IMR-90 (cell line): ENCODE measurements at regions not wholly inside any gene's neighbourhood (a gene's known extent, or its start where the extent isn't known, plus 50 kb on each side); places are given as distances from the start of the nearest gene placed in this dataset.

ENCODE experiments used
- ATAC-seq: fragments of 200-7000 bp; cut with Tn5 transposase; 2 replicates; pipeline ENCODE4 v1.9.1; 2020; ENCODE audit warnings: low read depth, mild to moderate bottlenecking, moderate library complexity
- BruUV-seq: library from RNA; stranded (reverse); fragments of 400-500 nt; replicated peaks from 2 replicates; lab custom pipeline; 2021; lab: Mats Ljungman, UMichigan
- CTCF ChIA-PET: fragments of 300-600 bp; formaldehyde crosslinking; extraction: SDS; loops from one replicate; lab custom pipeline; 2021; ENCODE audit warnings: antibody characterized with exemption; lab: Yijun Ruan, JAX
- POLR2A ChIA-PET: fragments of 300-600 bp; sonication (Branson Sonifier 250); formaldehyde crosslinking; loops from one replicate; lab custom pipeline; 2022; ENCODE audit warnings: antibody characterized with exemption; ENCODE audit not compliant: unreplicated experiment; lab: Charles Lee
- DNase-seq: peaks from one replicate; pipeline ENCODE4 v3.0.0; 2013
- H2AFZ ChIP-seq: replicated peaks from 2 replicates; pipeline ENCODE3; 2013; ENCODE audit warnings: low read length, mild to moderate bottlenecking; ENCODE audit not compliant: poor library complexity
- H2AK5ac ChIP-seq: 2 replicates; pipeline ENCODE4 v1.6.1; 2013; ENCODE audit warnings: low read depth, low read length, inconsistent platforms
- H2AK9ac ChIP-seq: replicated peaks from 2 replicates; pipeline ENCODE3; 2013; ENCODE audit warnings: mild to moderate bottlenecking, low read depth, low read length, moderate library complexity; ENCODE audit not compliant: poor library complexity
- H2BK120ac ChIP-seq: 2 replicates; pipeline ENCODE4 v1.6.1; 2013; ENCODE audit warnings: low read depth, low read length, inconsistent platforms
- H2BK15ac ChIP-seq: 3 replicates; pipeline ENCODE4 v1.6.1; 2013; ENCODE audit warnings: low read depth, low read length, inconsistent platforms
- H2BK20ac ChIP-seq: 2 replicates; pipeline ENCODE4 v1.6.1; 2013; ENCODE audit warnings: low read depth, mild to moderate bottlenecking, inconsistent platforms, low read length, moderate library complexity
- H2BK5ac ChIP-seq: 2 replicates; pipeline ENCODE4 v1.6.1; 2013; ENCODE audit warnings: mild to moderate bottlenecking, low read depth, low read length, inconsistent platforms; ENCODE audit not compliant: poor library complexity, severe bottlenecking
- H3K14ac ChIP-seq: replicated peaks from 2 replicates; pipeline ENCODE4 v1.6.1; 2013; ENCODE audit warnings: low read depth, low read length, inconsistent platforms
- H3K18ac ChIP-seq: 2 replicates; pipeline ENCODE4 v1.6.1; 2013; ENCODE audit warnings: low read depth, low read length, control low read depth
- H3K23ac ChIP-seq: 2 replicates; pipeline ENCODE4 v1.6.1; 2013; ENCODE audit warnings: low read depth, low read length, inconsistent platforms
- H3K27ac ChIP-seq: 2 replicates; pipeline ENCODE4 v1.5.1; 2013; ENCODE audit warnings: mild to moderate bottlenecking, control low read depth, low read length; ENCODE audit not compliant: insufficient read depth
- H3K27me3 ChIP-seq: 2 replicates; pipeline ENCODE4 v1.6.1; 2013; ENCODE audit warnings: low read length; ENCODE audit not compliant: control insufficient read depth, insufficient read depth
- H3K36me3 ChIP-seq: 2 replicates; pipeline ENCODE4 v1.6.1; 2013; ENCODE audit warnings: low read length, mixed read lengths; ENCODE audit not compliant: control insufficient read depth, insufficient read depth
- H3K4ac ChIP-seq: 2 replicates; pipeline ENCODE4 v1.6.1; 2013; ENCODE audit warnings: low read depth, low read length, inconsistent platforms
- H3K4me1 ChIP-seq: 2 replicates; pipeline ENCODE4 v1.6.1; 2013; ENCODE audit warnings: low read length, mixed read lengths; ENCODE audit not compliant: control insufficient read depth, insufficient read depth
- H3K4me2 ChIP-seq: 2 replicates; pipeline ENCODE4 v1.6.1; 2013; ENCODE audit warnings: low read depth, mild to moderate bottlenecking, control low read depth, low read length, moderate library complexity
- H3K4me3 ChIP-seq: 2 replicates; pipeline ENCODE4 v1.5.1; 2013; ENCODE audit warnings: low read depth, mild to moderate bottlenecking, control low read depth, low read length, moderate library complexity; ENCODE audit not compliant: insufficient read depth
- H3K56ac ChIP-seq: 2 replicates; pipeline ENCODE4 v1.6.1; 2013; ENCODE audit warnings: low read length, inconsistent platforms; ENCODE audit not compliant: insufficient read depth; ENCODE audit errors: extremely low read depth
- H3K79me1 ChIP-seq, 2 experiments: 2 replicates each; pipeline ENCODE4 v1.6.1; 2013; ENCODE audit warnings: low read length in 2 of 2, inconsistent platforms in 1 of 2, low read depth in 1 of 2
- H3K9ac ChIP-seq: 2 replicates; pipeline ENCODE4 v1.6.1; 2013; ENCODE audit warnings: low read depth, low read length, control low read depth
- H3K9me1 ChIP-seq: 2 replicates; pipeline ENCODE4 v1.6.1; 2013; ENCODE audit warnings: low read length, inconsistent platforms; ENCODE audit not compliant: insufficient read depth
- H3K9me3 ChIP-seq: 2 replicates; pipeline ENCODE4 v1.6.1; 2013; ENCODE audit warnings: low read length; ENCODE audit not compliant: control insufficient read depth, insufficient read depth
- H4K20me1 ChIP-seq: 2 replicates; pipeline ENCODE4 v1.6.1; 2013; ENCODE audit warnings: low read length, inconsistent platforms; ENCODE audit not compliant: insufficient read depth
- H4K5ac ChIP-seq: 2 replicates; pipeline ENCODE4 v1.6.1; 2013; ENCODE audit warnings: mild to moderate bottlenecking, low read depth, low read length, control low read depth
- H4K8ac ChIP-seq, 2 experiments: 2 replicates each; pipeline ENCODE4 v1.6.1; 2013; ENCODE audit warnings: low read depth in 2 of 2, low read length in 2 of 2, control low read depth in 1 of 2, inconsistent platforms in 1 of 2
- H4K91ac ChIP-seq: 2 replicates; pipeline ENCODE4 v1.6.1; 2013; ENCODE audit warnings: low read depth, low read length, inconsistent platforms; ENCODE audit not compliant: insufficient read depth
- FOS ChIP-seq: fragments of 150-350 bp; IDR thresholded peaks from 2 replicates; pipeline ENCODE4 v1.6.1; 2016; ENCODE audit warnings: low read depth, low read length
- MAZ ChIP-seq: IDR thresholded peaks from 2 replicates; pipeline ENCODE4 v1.6.1; 2012; ENCODE audit warnings: low read depth, mild to moderate bottlenecking, low read length, improper control_type of control experiment, moderate library complexity, borderline replicate concordance
- POLR2A ChIP-seq: IDR thresholded peaks from 2 replicates; pipeline ENCODE4 v1.6.1; 2012; ENCODE audit warnings: mild to moderate bottlenecking, low read depth, low read length
- RAD21 ChIP-seq: IDR thresholded peaks from 2 replicates; pipeline ENCODE4 v1.6.1; 2012; ENCODE audit warnings: low read length, improper control_type of control experiment
- WGBS, 2 experiments: methylation state at CpG; one replicate each; pipeline versions ENCODE4 v1.1.5 to v1.1.7; 2013; ENCODE audit warnings: missing lambda C conversion rate in 2 of 2; ENCODE audit not compliant: insufficient read length in 1 of 2; ENCODE audit errors: extremely low coverage in 2 of 2; 5-methylcytosine and 5-hydroxymethylcytosine counted together
- dilution Hi-C: fragments of 300-500 bp; cut with HindIII; formaldehyde crosslinking; loops from one replicate; pipeline ENCODE4 v1.14.3; 2018; ENCODE audit warnings: low sequenced_read_pairs; ENCODE audit not compliant: unreplicated experiment
- in situ Hi-C: fragments of 300-500 bp; cut with MboI; formaldehyde crosslinking; loops from 3 replicates; pipeline ENCODE4 v1.14.3; 2019; ENCODE audit warnings: low sequenced_read_pairs, inconsistent platforms, mixed read lengths
- intact Hi-C: fragments of 100-400 bp; cut with micrococcal nuclease; formaldehyde crosslinking; loops from 2 replicates; pipeline ENCODE4 v1.10.0; 2022
- TF ChIP-seq, protein P1 (sequence below): fragments of 150-350 bp; IDR thresholded peaks from 2 replicates; pipeline ENCODE4 v1.6.1; 2016; ENCODE audit warnings: low read depth, mild to moderate bottlenecking, low read length, moderate library complexity, borderline replicate concordance

GRCh38 chr9:72462340-72462739 lies 59.1 kb upstream of the TMC1 start:
- in situ Hi-C loops = no loop called here

More at GRCh38 chr9:72462340-72462739, 59.1 kb upstream of the TMC1 start:
- TF ChIP-seq, protein P1, sequence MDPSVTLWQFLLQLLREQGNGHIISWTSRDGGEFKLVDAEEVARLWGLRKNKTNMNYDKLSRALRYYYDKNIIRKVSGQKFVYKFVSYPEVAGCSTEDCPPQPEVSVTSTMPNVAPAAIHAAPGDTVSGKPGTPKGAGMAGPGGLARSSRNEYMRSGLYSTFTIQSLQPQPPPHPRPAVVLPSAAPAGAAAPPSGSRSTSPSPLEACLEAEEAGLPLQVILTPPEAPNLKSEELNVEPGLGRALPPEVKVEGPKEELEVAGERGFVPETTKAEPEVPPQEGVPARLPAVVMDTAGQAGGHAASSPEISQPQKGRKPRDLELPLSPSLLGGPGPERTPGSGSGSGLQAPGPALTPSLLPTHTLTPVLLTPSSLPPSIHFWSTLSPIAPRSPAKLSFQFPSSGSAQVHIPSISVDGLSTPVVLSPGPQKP = no peak
- TF ChIP-seq POLR2A (no peak), FOS (peak; percentile 50; the same call in 1 of the 2 replicates), MAZ (no peak), RAD21 (no peak)
- H3K27me3 ChIP-seq = no peaks in the 10 kb centered on the region
- H3K79me1 ChIP-seq = no peaks in the 10 kb centered on the region
- no peak overlapping the region for H4K91ac ChIP-seq
- H4K5ac ChIP-seq = no peak overlapping the region
- H2BK5ac ChIP-seq = peak overlapping the region; percentile 42
- no peak overlapping the region for H3K23ac ChIP-seq
- H3K56ac ChIP-seq = no peak overlapping the region
- dilution Hi-C loops (no loop called here), intact Hi-C loops (no loop called here)
- CTCF ChIA-PET = no interaction called here
- no peak overlapping the region for H3K4me3 ChIP-seq
- H4K8ac ChIP-seq = no peak overlapping the region
- no peaks in the 10 kb centered on the region for H3K36me3 ChIP-seq
- H3K27ac ChIP-seq = no peak overlapping the region
- no peak overlapping the region for H3K9ac ChIP-seq
- peak; percentile 75 for DNase-seq
- H3K14ac ChIP-seq = no peak overlapping the region
- H3K4me2 ChIP-seq = no peak overlapping the region
- H2AFZ ChIP-seq = no peak overlapping the region
- no CpG with 5 or more reads among the region's 2 CpGs for WGBS, 2 experiments
- no peaks in the 10 kb centered on the region for H3K9me3 ChIP-seq
- H3K4ac ChIP-seq = no peak overlapping the region
- peaks cover 7% of the 10 kb centered on the region; the same call in 1 of the 2 replicates for H3K4me1 ChIP-seq
- H2AK9ac ChIP-seq = no peak overlapping the region
- ATAC-seq = peak; percentile 45; the same call in 1 of the 2 replicates
- no peak overlapping the region for H2BK120ac ChIP-seq
- H2BK15ac ChIP-seq = no peak overlapping the region
- no peaks in the 10 kb centered on the region for H3K9me1 ChIP-seq
- BruUV-seq = no TSS peak
- POLR2A ChIA-PET = interaction anchor here (0.7 kb wide), 1 partner anchor 124 kb away, joined by 3 read pairs; no protein-coding TSS in a partner anchor
- no peaks in the 10 kb centered on the region for H4K20me1 ChIP-seq
- no peak overlapping the region; the same call in 1 of the 2 replicates for H3K18ac ChIP-seq
- 0 out of 2 replicates have a peak overlapping the region, but pooled peaks have one; percentile 58 for H2AK5ac ChIP-seq
- H2BK20ac ChIP-seq = no peak overlapping the region
